HepG2 (cell line): ENCODE measurements at regions not wholly inside any gene's neighbourhood (a gene's known extent, or its start where the extent isn't known, plus 50 kb on each side); places are given as distances from the start of the nearest gene placed in this dataset.

Experiments
- CREB1 ChIP-seq, 2 experiments: fragments of 450-650 bp in 1 of 2; IDR thresholded peaks; 2 replicates each; pipeline ENCODE4 v1.6.1; 2016 to 2017; ENCODE audit warnings: control low read depth in 1 of 2, mild to moderate bottlenecking in 1 of 2, missing compliant biosample characterization in 1 of 2, missing genetic modification characterization in 1 of 2
- FOXK2 ChIP-seq: fragments of 450-650 bp; IDR thresholded peaks from 2 replicates; pipeline ENCODE4 v1.6.1; 2016
- NFE2 ChIP-seq: sonication (generic); formaldehyde crosslinking; IDR thresholded peaks from 2 replicates; pipeline ENCODE4 v1.4.0; 2020; ENCODE audit warnings: missing genetic modification reagents
- NFE2L2 ChIP-seq: fragments of 150-350 bp; IDR thresholded peaks from 2 replicates; pipeline ENCODE4 v1.6.1; 2014; ENCODE audit warnings: low read length
- REST ChIP-seq, 2 experiments: IDR thresholded peaks; 2 replicates each; pipeline ENCODE4 v1.6.1; 2011 to 2012; ENCODE audit warnings: low read length in 2 of 2, borderline replicate concordance in 1 of 2, low read depth in 1 of 2, mild to moderate bottlenecking in 1 of 2, moderate library complexity in 1 of 2
- YY1 ChIP-seq: IDR thresholded peaks from 2 replicates; pipeline ENCODE4 v1.6.1; 2011; ENCODE audit warnings: low read length, low read depth, moderate library complexity, mild to moderate bottlenecking; ENCODE audit not compliant: insufficient read depth, insufficient replicate concordance
- ZNF615 ChIP-seq: sonication (generic); formaldehyde crosslinking; IDR thresholded peaks from 2 replicates; pipeline ENCODE4 v1.5.0; 2020; ENCODE audit warnings: mild to moderate bottlenecking, missing genetic modification reagents, borderline replicate concordance
- ZNF660 ChIP-seq: sonication (generic); formaldehyde crosslinking; IDR thresholded peaks from 2 replicates; pipeline ENCODE4 v1.5.1; 2020; ENCODE audit warnings: mild to moderate bottlenecking, low read depth, missing genetic modification reagents, borderline replicate concordance
- ZNF784 ChIP-seq: sonication (generic); formaldehyde crosslinking; IDR thresholded peaks from 2 replicates; pipeline ENCODE4 v1.5.1; 2020; ENCODE audit warnings: missing genetic modification reagents, mild to moderate bottlenecking, borderline replicate concordance

- TF ChIP-seq ZNF615 (CRISPR knock-in tag) (no peak), NFE2L2 (no peak), ZNF660 (CRISPR knock-in tag) (no peak), REST (IDR thresholded peaks at IDR 0.05; ENCODE audit: borderline replicate concordance in 1 of 2, low read depth in 1 of 2, low read length in 2 of 2) (no peak), ZNF784 (CRISPR knock-in tag) (no peak), NFE2 (CRISPR knock-in tag) (no peak), CREB1 (IDR thresholded peaks at IDR 0.05) (no peak), CREB1 (CRISPR knock-in tag; IDR thresholded peaks at IDR 0.05) (no peak), FOXK2 (no peak), YY1 (no peak)
These were observed 90.6 kb downstream of the MDH1 start for GRCh38 chr2:63679252-63679855.
